Suprapubic skin (tissue), 4 donors: ENCODE measurements at regions not wholly inside any gene's neighbourhood (a gene's known extent, or its start where the extent isn't known, plus 50 kb on each side); places are given as distances from the start of the nearest gene placed in this dataset.
A peak's percentile ranks its signal among the peaks of the same experiment; 100 is the strongest.
"Not testable (repeated sequence)": the region's sequence is repeated elsewhere in the genome, so short reads cannot be mapped to it uniquely, and the experiment has no call there.

Source experiments
- DNase-seq, 2 donors: peaks; one replicate each; pipeline ENCODE4 v3.0.0-alpha.2; 2019; ENCODE audit warnings: low spot score in 2 of 2
- H3K27ac ChIP-seq: fragments of 200-600 bp; sonication (generic); one replicate; pipeline ENCODE4 v1.5.1; 2019
- H3K27me3 ChIP-seq: fragments of 200-600 bp; sonication (generic); one replicate; pipeline ENCODE4 v1.5.1; 2019
- H3K36me3 ChIP-seq: fragments of 200-600 bp; sonication (generic); one replicate; pipeline ENCODE4 v1.5.1; 2019
- H3K4me1 ChIP-seq: fragments of 200-600 bp; sonication (generic); one replicate; pipeline ENCODE4 v1.5.1; 2019
- H3K4me3 ChIP-seq: fragments of 200-600 bp; sonication (generic); one replicate; pipeline ENCODE4 v1.5.1; 2019; ENCODE audit warnings: mild to moderate bottlenecking
- H3K9me3 ChIP-seq: fragments of 200-600 bp; sonication (generic); one replicate; pipeline ENCODE4 v1.5.1; 2019
- CTCF ChIP-seq, 2 donors: fragments of 200-600 bp in 1 of 2; fragments of 450-650 bp in 1 of 2; sonication (generic) in 1 of 2; IDR thresholded peaks; one replicate each; pipeline ENCODE4 v1.5.1; 2016 to 2019; ENCODE audit warnings: antibody characterized with exemption in 2 of 2, mild to moderate bottlenecking in 1 of 2, moderate library complexity in 1 of 2
- EP300 ChIP-seq: sonication (generic); formaldehyde crosslinking; IDR thresholded peaks from one replicate; pipeline ENCODE4 v1.6.1; 2017; ENCODE audit warnings: antibody characterized with exemption
- POLR2A ChIP-seq, 2 donors: fragments of 450-650 bp; IDR thresholded peaks; one replicate each; pipeline ENCODE4 v1.6.1; 2017; ENCODE audit warnings: antibody characterized with exemption in 2 of 2, mild to moderate bottlenecking in 2 of 2, moderate library complexity in 2 of 2
- POLR2AphosphoS5 ChIP-seq, 3 donors: sonication (generic); formaldehyde crosslinking; IDR thresholded peaks; one replicate each; pipeline ENCODE4 v1.6.1; 2017; ENCODE audit warnings: antibody characterized with exemption in 3 of 3
- WGBS: methylation state at CpG from one replicate; pipeline ENCODE4 v1.1.5; 2018; 5-methylcytosine and 5-hydroxymethylcytosine counted together

GRCh38 chr13:32845952-32846950 lies 170.0 kb upstream of the KL start:
- H3K4me1 ChIP-seq, result peaks cover 12% of the 10 kb centered on the region
- 68% methylated on average over 12 of the region's 12 CpGs for WGBS
- no peak for DNase-seq

GRCh38 chr13:32847976-32848375 lies 168.2 kb upstream of the KL start:
- not testable (repeated sequence) for H3K27me3 ChIP-seq, H3K36me3 ChIP-seq, H3K9me3 ChIP-seq, H3K4me3 ChIP-seq, H3K27ac ChIP-seq
- peak in 1 of 2 donors; percentile 52 for DNase-seq
- 75% methylated on average over 10 of the region's 10 CpGs for WGBS
- peaks cover 18% of the 10 kb centered on the region for H3K4me1 ChIP-seq

More at GRCh38 chr13:32845952-32846950, 170.0 kb upstream of the KL start:
- no peak overlapping the region for H3K4me3 ChIP-seq
- no peak overlapping the region for H3K27ac ChIP-seq
- H3K9me3 ChIP-seq, result no peaks in the 10 kb centered on the region
- no peaks in the 10 kb centered on the region for H3K36me3 ChIP-seq
- H3K27me3 ChIP-seq, result no peaks in the 10 kb centered on the region
- TF ChIP-seq CTCF (IDR thresholded peaks at IDR 0.05), result no peak
- no peak for TF ChIP-seq EP300
- no peak for TF ChIP-seq POLR2A (IDR thresholded peaks at IDR 0.05)
- TF ChIP-seq POLR2AphosphoS5 (IDR thresholded peaks at IDR 0.05), result no peak

- H3K4me3 ChIP-seq, result no peak overlapping the region
- 70% methylated on average over 9 of the region's 9 CpGs for WGBS
- no peak overlapping the region for H3K27ac ChIP-seq
- peaks cover 18% of the 10 kb centered on the region for H3K4me1 ChIP-seq
- no peaks in the 10 kb centered on the region for H3K36me3 ChIP-seq
- no peaks in the 10 kb centered on the region for H3K27me3 ChIP-seq
- TF ChIP-seq POLR2A (IDR thresholded peaks at IDR 0.05), result no peak
- TF ChIP-seq CTCF (IDR thresholded peaks at IDR 0.05), result no peak
- no peak for TF ChIP-seq EP300
- TF ChIP-seq POLR2AphosphoS5 (IDR thresholded peaks at IDR 0.05), result no peak
- H3K9me3 ChIP-seq, result no peaks in the 10 kb centered on the region
- peak in 1 of 2 donors; percentile 35 for DNase-seq
Observed at GRCh38 chr13:32849369-32849768, 166.9 kb upstream of the KL start.

- H3K4me3 ChIP-seq, result no peak overlapping the region
- DNase-seq, result peak in 1 of 2 donors; percentile 34
- no peak overlapping the region for H3K27ac ChIP-seq
- no peaks in the 10 kb centered on the region for H3K27me3 ChIP-seq
- TF ChIP-seq CTCF (IDR thresholded peaks at IDR 0.05) (no peak), POLR2AphosphoS5 (IDR thresholded peaks at IDR 0.05) (no peak), POLR2A (IDR thresholded peaks at IDR 0.05) (no peak), EP300 (no peak)
- peaks cover 18% of the 10 kb centered on the region for H3K4me1 ChIP-seq
- H3K36me3 ChIP-seq, result no peaks in the 10 kb centered on the region
- WGBS, result 67% methylated on average over 8 of the region's 8 CpGs
- no peaks in the 10 kb centered on the region for H3K9me3 ChIP-seq
Observed at GRCh38 chr13:32850316-32851052, 165.7 kb upstream of the KL start.

- Histone ChIP-seq H3K4me1 (peaks cover 18% of the 10 kb centered on the region), H3K27me3 (no peaks in the 10 kb centered on the region), H3K36me3 (no peaks in the 10 kb centered on the region), H3K9me3 (no peaks in the 10 kb centered on the region), H3K4me3 (no peak overlapping the region), H3K27ac (peak overlapping the region; percentile 47)
- 75% methylated on average over 8 of the region's 8 CpGs for WGBS
- TF ChIP-seq EP300 (no peak), POLR2A (IDR thresholded peaks at IDR 0.05) (no peak), CTCF (IDR thresholded peaks at IDR 0.05) (no peak), POLR2AphosphoS5 (IDR thresholded peaks at IDR 0.05) (no peak)
- peak in 1 of 2 donors; percentile 16 for DNase-seq
Observed at GRCh38 chr13:32851083-32852069, 164.8 kb upstream of the KL start.
